Spleen (tissue), 11 donors: ENCODE measurements at regions not wholly inside any gene's neighbourhood (a gene's known extent, or its start where the extent isn't known, plus 50 kb on each side); places are given as distances from the start of the nearest gene placed in this dataset.
A peak's percentile ranks its signal among the peaks of the same experiment; 100 is the strongest.

Experiments
- DNase-seq: peaks from one replicate; pipeline ENCODE4 v3.0.0-alpha.2; 2020
- H3K27ac ChIP-seq, 8 donors: fragments of 200-600 bp; sonication (generic) in 7 of 8; 1 replicate in 4 of 8; 2 replicates in 4 of 8; pipeline versions ENCODE4 v1.5.0 to v1.8.0; 2016 to 2021; ENCODE audit warnings: inconsistent platforms in 4 of 8, mild to moderate bottlenecking in 4 of 8, moderate library complexity in 1 of 8
- H3K27me3 ChIP-seq, 7 donors: fragments of 200-600 bp; sonication (generic) in 6 of 7; replicated peaks in 1 of 7; 1 replicate in 4 of 7; 2 replicates in 3 of 7; pipeline versions ENCODE4 v1.5.0 to v1.8.0; 2016 to 2021; ENCODE audit warnings: inconsistent platforms in 3 of 7, mild to moderate bottlenecking in 1 of 7
- H3K36me3 ChIP-seq, 6 donors: fragments of 200-600 bp; sonication (generic) in 5 of 6; 1 replicate in 4 of 6; 2 replicates in 2 of 6; pipeline versions ENCODE4 v1.5.0 to v1.8.0; 2016 to 2021; ENCODE audit warnings: inconsistent platforms in 2 of 6
- H3K4me1 ChIP-seq, 6 donors: fragments of 200-600 bp; sonication (generic) in 5 of 6; 1 replicate in 3 of 6; 2 replicates in 3 of 6; pipeline versions ENCODE4 v1.5.0 to v1.8.0; 2016 to 2021; ENCODE audit warnings: inconsistent platforms in 3 of 6
- H3K4me3 ChIP-seq, 8 donors: fragments of 200-600 bp; sonication (generic) in 7 of 8; 1 replicate in 4 of 8; 2 replicates in 4 of 8; pipeline versions ENCODE4 v1.5.0 to v1.8.0; 2016 to 2021; ENCODE audit warnings: inconsistent platforms in 4 of 8, mild to moderate bottlenecking in 4 of 8, moderate library complexity in 2 of 8
- H3K9me3 ChIP-seq, 8 donors: fragments of 200-600 bp; sonication (generic) in 7 of 8; 1 replicate in 4 of 8; 2 replicates in 4 of 8; pipeline versions ENCODE4 v1.5.0 to v1.8.0; 2016 to 2021; ENCODE audit warnings: inconsistent platforms in 4 of 8
- POLR2A ChIP-seq, 3 donors: fragments of 450-650 bp; IDR thresholded peaks; one replicate each; pipeline ENCODE4 v1.5.1; 2017; ENCODE audit warnings: antibody characterized with exemption in 3 of 3, mild to moderate bottlenecking in 1 of 3
- POLR2AphosphoS5 ChIP-seq, 3 donors: sonication (generic); formaldehyde crosslinking; IDR thresholded peaks; one replicate each; pipeline ENCODE4 v1.5.1; 2017; ENCODE audit warnings: antibody characterized with exemption in 3 of 3
- WGBS, 5 donors: extraction: QIAGEN DNeasy Blood & Tissue Kit in 3 of 5; methylation state at CpG; one replicate each; pipeline versions ENCODE4 v1.1.5 to v1.1.7; 2013 to 2018; 5-methylcytosine and 5-hydroxymethylcytosine counted together
- intact Hi-C: fragments of 100-400 bp; cut with DNase I; formaldehyde crosslinking; loops from one replicate; pipeline ENCODE4 v1.15.0; 2023; ENCODE audit warnings: low total_unique reads
- TF ChIP-seq, protein P1 (sequence below), 11 experiments: fragments of 200-600 bp in 7 of 11; fragments of 450-650 bp in 4 of 11; sonication (generic) in 4 of 11; IDR thresholded peaks in 8 of 11; conservative IDR thresholded peaks in 3 of 11; 1 replicate in 7 of 11; 2 replicates in 4 of 11; pipeline versions ENCODE4 v1.4.0 to v1.8.0; 2016 to 2021; ENCODE audit warnings: antibody characterized with exemption in 11 of 11, inconsistent platforms in 4 of 11, mild to moderate bottlenecking in 1 of 11
- donor health status: healthy with polysubstance abuse.
- donor health status: DM: no; HTN: no; CAD: no; lungs with moderate emphysema.
- donor health status: DM: no; HTN: no; CAD: no.
- donor health status: Bipolar disorder and iron deficiency.
- donor health status: healthy.
- donor health status: DM: no; HTN: no; CAD: no.
- donor health status: DM: yes; HTN: yes; CAD: no.

GRCh38 chr2:105647731-105648130 is 97.0 kb upstream of the NCK2 start:
- Histone ChIP-seq H3K27me3 (no peaks in the 10 kb centered on the region), H3K36me3 (no peaks in the 10 kb centered on the region), H3K9me3 (peaks cover 0 to 4% (median 0%) of the 10 kb centered on the region in 8 donors), H3K27ac (no peak overlapping the region), H3K4me3 (no peak overlapping the region), H3K4me1 (no peaks in the 10 kb centered on the region)
- intact Hi-C loops = no loop called here
- WGBS, 5 donors = 45 to 70% (median 65%) methylated on average over 4 of the region's 4 CpGs
- DNase-seq = no peak
- TF ChIP-seq POLR2AphosphoS5 (IDR thresholded peaks at IDR 0.05) (no peak), POLR2A (IDR thresholded peaks at IDR 0.05) (no peak)
- TF ChIP-seq, protein P1, sequence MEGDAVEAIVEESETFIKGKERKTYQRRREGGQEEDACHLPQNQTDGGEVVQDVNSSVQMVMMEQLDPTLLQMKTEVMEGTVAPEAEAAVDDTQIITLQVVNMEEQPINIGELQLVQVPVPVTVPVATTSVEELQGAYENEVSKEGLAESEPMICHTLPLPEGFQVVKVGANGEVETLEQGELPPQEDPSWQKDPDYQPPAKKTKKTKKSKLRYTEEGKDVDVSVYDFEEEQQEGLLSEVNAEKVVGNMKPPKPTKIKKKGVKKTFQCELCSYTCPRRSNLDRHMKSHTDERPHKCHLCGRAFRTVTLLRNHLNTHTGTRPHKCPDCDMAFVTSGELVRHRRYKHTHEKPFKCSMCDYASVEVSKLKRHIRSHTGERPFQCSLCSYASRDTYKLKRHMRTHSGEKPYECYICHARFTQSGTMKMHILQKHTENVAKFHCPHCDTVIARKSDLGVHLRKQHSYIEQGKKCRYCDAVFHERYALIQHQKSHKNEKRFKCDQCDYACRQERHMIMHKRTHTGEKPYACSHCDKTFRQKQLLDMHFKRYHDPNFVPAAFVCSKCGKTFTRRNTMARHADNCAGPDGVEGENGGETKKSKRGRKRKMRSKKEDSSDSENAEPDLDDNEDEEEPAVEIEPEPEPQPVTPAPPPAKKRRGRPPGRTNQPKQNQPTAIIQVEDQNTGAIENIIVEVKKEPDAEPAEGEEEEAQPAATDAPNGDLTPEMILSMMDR (IDR thresholded peaks at IDR 0.05 in 8 of 11, conservative IDR thresholded peaks at IDR 0.05 in 3 of 11) = no peak

DNA sequence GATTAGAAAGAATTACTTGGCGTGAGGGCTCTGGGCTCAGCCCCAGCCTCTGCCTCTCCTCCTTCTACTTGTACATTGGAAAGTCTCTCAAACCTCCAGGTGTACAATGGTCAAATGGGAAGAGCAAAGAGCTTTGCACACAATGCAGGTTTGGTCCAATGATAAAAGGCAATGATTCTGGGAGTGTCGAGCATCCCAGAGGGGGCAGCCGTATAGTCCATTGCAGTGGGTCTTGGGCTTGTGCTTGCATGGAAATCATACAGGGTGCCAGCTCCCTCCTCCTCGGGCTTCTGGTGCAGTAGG is 98.0 kb upstream of the NCK2 start:
- 84 to 94% (median 88%) methylated on average over 4 of the region's 4 CpGs for WGBS, 5 donors
- H3K27ac ChIP-seq = no peak overlapping the region
- TF ChIP-seq POLR2A (IDR thresholded peaks at IDR 0.05) (no peak), POLR2AphosphoS5 (IDR thresholded peaks at IDR 0.05) (no peak)
- TF ChIP-seq, protein P1 (IDR thresholded peaks at IDR 0.05 in 8 of 11, conservative IDR thresholded peaks at IDR 0.05 in 3 of 11) = no peak
- DNase-seq = no peak
- intact Hi-C loops = no loop called here
- no peaks in the 10 kb centered on the region for H3K27me3 ChIP-seq
- peaks cover 0 to 4% (median 0%) of the 10 kb centered on the region in 8 donors for H3K9me3 ChIP-seq
- H3K4me1 ChIP-seq = no peaks in the 10 kb centered on the region
- no peaks in the 10 kb centered on the region for H3K36me3 ChIP-seq
- no peak overlapping the region for H3K4me3 ChIP-seq

DNA sequence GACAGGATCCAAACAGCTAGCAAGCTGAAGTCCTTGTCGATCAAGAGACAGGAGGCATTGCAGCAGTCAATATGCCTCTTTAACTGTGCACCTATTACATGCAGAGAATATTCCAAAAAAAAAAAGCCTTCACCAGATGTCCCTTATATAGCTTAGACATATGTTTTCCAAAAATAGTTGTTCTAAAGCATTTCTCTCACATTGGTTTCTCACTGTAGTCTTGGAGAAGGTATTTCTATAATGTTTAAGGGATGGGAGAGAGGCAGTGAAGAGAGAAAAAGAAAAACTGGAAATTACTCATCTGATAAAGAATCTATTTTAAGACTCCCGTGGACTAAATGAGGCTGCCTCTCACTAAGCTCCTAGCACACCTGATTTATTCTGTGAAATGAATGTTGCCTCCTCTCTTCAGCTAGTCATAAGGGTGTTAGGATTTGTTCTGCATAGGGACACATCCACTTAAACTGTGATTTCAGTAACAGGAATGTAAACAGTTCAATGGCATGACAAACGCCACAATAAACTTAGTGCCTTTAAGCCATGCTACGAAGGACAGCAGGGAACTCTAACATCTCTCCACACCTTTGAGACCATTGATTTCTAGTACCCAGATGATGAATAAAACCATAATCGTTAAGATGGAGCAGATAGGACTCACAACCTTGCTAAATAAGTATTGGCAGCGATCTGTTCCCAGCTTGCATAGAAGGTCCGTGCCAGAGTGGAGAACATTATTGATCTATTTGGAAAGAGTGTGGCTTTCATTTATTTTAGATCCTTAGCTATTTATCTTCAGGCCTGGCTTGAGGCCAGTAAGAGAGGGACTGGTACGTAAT is 98.6 kb upstream of the NCK2 start:
- Histone ChIP-seq H3K36me3 (no peaks in the 10 kb centered on the region), H3K4me1 (no peaks in the 10 kb centered on the region), H3K9me3 (peaks cover 0 to 4% (median 0%) of the 10 kb centered on the region in 8 donors), H3K27me3 (no peaks in the 10 kb centered on the region), H3K4me3 (no peak overlapping the region), H3K27ac (no peak overlapping the region)
- TF ChIP-seq, protein P1 (IDR thresholded peaks at IDR 0.05 in 8 of 11, conservative IDR thresholded peaks at IDR 0.05 in 3 of 11) = no peak
- TF ChIP-seq POLR2AphosphoS5 (IDR thresholded peaks at IDR 0.05) (no peak), POLR2A (IDR thresholded peaks at IDR 0.05) (no peak)
- intact Hi-C loops = no loop called here
- DNase-seq = no peak
- 72 to 83% (median 76%) methylated on average over 8 of the region's 8 CpGs for WGBS, 5 donors

DNA sequence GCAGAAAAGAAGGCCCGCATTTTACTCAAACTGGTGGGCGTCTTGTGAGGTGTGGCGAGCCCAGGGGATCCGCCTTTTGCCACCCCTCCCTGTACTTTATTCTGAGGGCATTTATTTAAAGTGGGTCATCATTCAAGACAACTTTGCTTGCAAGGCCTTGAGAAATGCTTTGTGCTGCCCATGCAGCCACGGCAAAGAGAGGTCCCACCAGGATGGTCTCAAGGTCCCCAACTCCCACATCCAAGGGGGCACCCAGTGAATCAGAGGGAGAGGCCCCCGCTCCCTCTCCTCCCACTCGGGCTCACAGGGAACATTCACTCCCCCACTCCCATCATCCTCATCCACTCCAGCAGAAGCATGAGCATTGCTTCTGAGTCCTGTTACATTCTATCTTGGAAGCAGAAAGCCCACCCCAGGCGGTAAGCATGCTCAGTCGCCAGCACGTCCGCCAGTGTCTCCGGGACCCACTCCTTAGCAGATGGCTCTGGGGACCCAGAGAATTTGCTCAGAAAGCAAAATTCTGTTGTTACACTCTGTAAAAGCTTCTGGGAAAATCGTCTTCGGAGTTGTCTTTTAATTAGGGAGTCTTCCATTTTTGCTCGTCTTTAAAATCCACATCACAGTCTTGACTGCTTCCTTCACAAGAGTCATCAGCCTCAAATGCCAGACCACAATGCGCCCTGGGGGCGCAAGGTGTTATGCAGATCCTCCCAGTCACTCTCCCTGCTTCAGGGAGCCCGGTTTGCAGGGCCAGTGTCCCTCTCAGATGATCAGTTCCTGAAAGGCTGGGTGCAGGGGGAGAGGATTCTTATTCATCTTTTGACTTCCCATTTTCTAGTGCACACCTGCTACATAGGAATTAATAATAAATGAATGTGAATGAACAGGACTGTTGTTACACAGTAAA is 99.4 kb upstream of the NCK2 start:
- no peak for TF ChIP-seq POLR2A (IDR thresholded peaks at IDR 0.05)
- no peak for TF ChIP-seq POLR2AphosphoS5 (IDR thresholded peaks at IDR 0.05)
- TF ChIP-seq, protein P1 (IDR thresholded peaks at IDR 0.05 in 8 of 11, conservative IDR thresholded peaks at IDR 0.05 in 3 of 11) = no peak
- DNase-seq = no peak
- Histone ChIP-seq H3K9me3 (peaks cover 0 to 4% (median 0%) of the 10 kb centered on the region in 8 donors), H3K36me3 (no peaks in the 10 kb centered on the region), H3K4me3 (no peak overlapping the region), H3K27me3 (no peaks in the 10 kb centered on the region), H3K27ac (peak overlapping the region in 6 of 8 donors; percentile 13 to 54 (median 28)), H3K4me1 (no peaks in the 10 kb centered on the region)
- intact Hi-C loops = no loop called here
- 74 to 80% (median 77%) methylated on average over 18 of the region's 18 CpGs for WGBS, 5 donors
